ENCODE measurements at regions not wholly inside any gene's neighbourhood (a gene's known extent, or its start where the extent isn't known, plus 50 kb on each side); places are given as distances from the start of the nearest gene placed in this dataset.

GRCh38 chr18:6626457-6626856 is 103.1 kb upstream of the ARHGAP28 start:
- no peaks in the 10 kb centered on the region for H3K36me3 Mint-ChIP-seq
- H3K9me3 Mint-ChIP-seq, result peaks cover 0 to 5% (median 2%) of the 10 kb centered on the region in 3 donors
- no peak overlapping the region for H3K4me3 Mint-ChIP-seq
- no peak overlapping the region for H3K27ac Mint-ChIP-seq
- no peaks in the 10 kb centered on the region for H3K27me3 Mint-ChIP-seq
- no peaks in the 10 kb centered on the region for H3K4me1 Mint-ChIP-seq

- peaks cover 2 to 12% (median 3%) of the 10 kb centered on the region in 3 donors for H3K9me3 Mint-ChIP-seq
- no peak overlapping the region for H3K4me3 Mint-ChIP-seq
- H3K4me1 Mint-ChIP-seq, result no peaks in the 10 kb centered on the region
- no peak overlapping the region for H3K27ac Mint-ChIP-seq
- no peaks in the 10 kb centered on the region for H3K27me3 Mint-ChIP-seq
- H3K36me3 Mint-ChIP-seq, result no peaks in the 10 kb centered on the region
Measured at GRCh38 chr18:6627645-6628044, 101.9 kb upstream of the ARHGAP28 start.

- peaks cover 2 to 14% (median 3%) of the 10 kb centered on the region in 3 donors for H3K9me3 Mint-ChIP-seq
- H3K36me3 Mint-ChIP-seq, result no peaks in the 10 kb centered on the region
- H3K4me1 Mint-ChIP-seq, result no peaks in the 10 kb centered on the region
- no peak overlapping the region for H3K27ac Mint-ChIP-seq
- no peaks in the 10 kb centered on the region for H3K27me3 Mint-ChIP-seq
- H3K4me3 Mint-ChIP-seq, result no peak overlapping the region
Measured at GRCh38 chr18:6628187-6628586, 101.3 kb upstream of the ARHGAP28 start.

GRCh38 chr18:6629635-6630140 is 99.8 kb upstream of the ARHGAP28 start:
- Mint-ChIP-seq H3K27me3 (no peaks in the 10 kb centered on the region), H3K9me3 (peaks cover under 1 to 13% (median 3%) of the 10 kb centered on the region in 3 donors), H3K36me3 (no peaks in the 10 kb centered on the region)

GRCh38 chr18:6633310-6633709 is 96.2 kb upstream of the ARHGAP28 start:
- no peaks in the 10 kb centered on the region for H3K36me3 Mint-ChIP-seq
- no peaks in the 10 kb centered on the region for H3K27me3 Mint-ChIP-seq
- H3K4me3 Mint-ChIP-seq, result no peak overlapping the region
- no peak overlapping the region for H3K27ac Mint-ChIP-seq
- H3K9me3 Mint-ChIP-seq, result peaks cover 0 to 12% (median 3%) of the 10 kb centered on the region in 3 donors
- no peaks in the 10 kb centered on the region for H3K4me1 Mint-ChIP-seq

More at GRCh38 chr18:6629635-6630140, 99.8 kb upstream of the ARHGAP28 start:
- Mint-ChIP-seq H3K4me3 (no peak overlapping the region), H3K27ac (no peak overlapping the region), H3K4me1 (no peaks in the 10 kb centered on the region)

- Mint-ChIP-seq H3K9me3 (peaks cover 0 to 12% (median 3%) of the 10 kb centered on the region in 3 donors), H3K4me1 (no peaks in the 10 kb centered on the region), H3K27ac (no peak overlapping the region), H3K4me3 (no peak overlapping the region), H3K36me3 (no peaks in the 10 kb centered on the region), H3K27me3 (no peaks in the 10 kb centered on the region)
Measured at GRCh38 chr18:6636091-6636490, 93.4 kb upstream of the ARHGAP28 start.

- Mint-ChIP-seq H3K4me1 (no peaks in the 10 kb centered on the region), H3K9me3 (peaks cover 0 to 5% (median 0%) of the 10 kb centered on the region in 3 donors), H3K4me3 (peak overlapping the region in 1 of 4 donors; percentile 39), H3K27me3 (no peaks in the 10 kb centered on the region), H3K27ac (no peak overlapping the region), H3K36me3 (no peaks in the 10 kb centered on the region)
Measured at GRCh38 chr18:6638447-6638846, 91.1 kb upstream of the ARHGAP28 start.

- Mint-ChIP-seq H3K27me3 (no peaks in the 10 kb centered on the region), H3K27ac (no peak overlapping the region), H3K36me3 (no peaks in the 10 kb centered on the region), H3K9me3 (peaks cover 0 to 6% (median 5%) of the 10 kb centered on the region in 3 donors), H3K4me3 (no peak overlapping the region), H3K4me1 (no peaks in the 10 kb centered on the region)
Measured at GRCh38 chr18:6639305-6639704, 90.2 kb upstream of the ARHGAP28 start.

- Mint-ChIP-seq H3K4me1 (no peaks in the 10 kb centered on the region), H3K27me3 (no peaks in the 10 kb centered on the region), H3K4me3 (no peak overlapping the region), H3K27ac (no peak overlapping the region), H3K9me3 (peaks cover 2 to 15% (median 7%) of the 10 kb centered on the region in 3 donors), H3K36me3 (no peaks in the 10 kb centered on the region)
Measured at GRCh38 chr18:6644836-6645627, 84.5 kb upstream of the ARHGAP28 start.

GRCh38 chr18:6646801-6647200 is 82.7 kb upstream of the ARHGAP28 start:
- Mint-ChIP-seq H3K4me1 (no peaks in the 10 kb centered on the region), H3K9me3 (peaks cover 1 to 15% (median 2%) of the 10 kb centered on the region in 3 donors), H3K27ac (peak overlapping the region in 1 of 3 donors; percentile 27)

GRCh38 chr18:6648581-6648980 is 80.9 kb upstream of the ARHGAP28 start:
- peaks cover 2 to 15% (median 4%) of the 10 kb centered on the region in 3 donors for H3K9me3 Mint-ChIP-seq
- no peak overlapping the region for H3K27ac Mint-ChIP-seq
- H3K4me3 Mint-ChIP-seq, result no peak overlapping the region
- no peaks in the 10 kb centered on the region for H3K27me3 Mint-ChIP-seq
- H3K36me3 Mint-ChIP-seq, result no peaks in the 10 kb centered on the region
- H3K4me1 Mint-ChIP-seq, result no peaks in the 10 kb centered on the region

More at GRCh38 chr18:6646801-6647200, 82.7 kb upstream of the ARHGAP28 start:
- H3K27me3 Mint-ChIP-seq, result no peaks in the 10 kb centered on the region
- no peaks in the 10 kb centered on the region for H3K36me3 Mint-ChIP-seq
- no peak overlapping the region for H3K4me3 Mint-ChIP-seq

- H3K27me3 Mint-ChIP-seq, result no peaks in the 10 kb centered on the region
- peaks cover 4 to 8% (median 6%) of the 10 kb centered on the region in 3 donors for H3K9me3 Mint-ChIP-seq
- no peak overlapping the region for H3K27ac Mint-ChIP-seq
- no peak overlapping the region for H3K4me3 Mint-ChIP-seq
- H3K36me3 Mint-ChIP-seq, result no peaks in the 10 kb centered on the region
- no peaks in the 10 kb centered on the region for H3K4me1 Mint-ChIP-seq
Measured at GRCh38 chr18:6649421-6650126, 79.9 kb upstream of the ARHGAP28 start.

- no peaks in the 10 kb centered on the region for H3K36me3 Mint-ChIP-seq
- no peak overlapping the region for H3K4me3 Mint-ChIP-seq
- no peak overlapping the region for H3K27ac Mint-ChIP-seq
- no peaks in the 10 kb centered on the region for H3K4me1 Mint-ChIP-seq
- H3K27me3 Mint-ChIP-seq, result no peaks in the 10 kb centered on the region
- peaks cover 4 to 8% (median 6%) of the 10 kb centered on the region in 3 donors for H3K9me3 Mint-ChIP-seq
Measured at GRCh38 chr18:6650127-6650507, 79.4 kb upstream of the ARHGAP28 start.

GRCh38 chr18:6650747-6651146 is 78.8 kb upstream of the ARHGAP28 start:
- H3K4me3 Mint-ChIP-seq, result no peak overlapping the region

GRCh38 chr18:6652098-6652497 is 77.4 kb upstream of the ARHGAP28 start:
- H3K36me3 Mint-ChIP-seq, result no peaks in the 10 kb centered on the region
- H3K9me3 Mint-ChIP-seq, result peaks cover 5 to 7% (median 5%) of the 10 kb centered on the region in 3 donors
- no peaks in the 10 kb centered on the region for H3K27me3 Mint-ChIP-seq
- H3K27ac Mint-ChIP-seq, result peak overlapping the region in 1 of 3 donors; percentile 55
- no peaks in the 10 kb centered on the region for H3K4me1 Mint-ChIP-seq
- H3K4me3 Mint-ChIP-seq, result peak overlapping the region in 1 of 4 donors; percentile 72

More at GRCh38 chr18:6650747-6651146, 78.8 kb upstream of the ARHGAP28 start:
- Mint-ChIP-seq H3K36me3 (no peaks in the 10 kb centered on the region), H3K27ac (no peak overlapping the region), H3K4me1 (no peaks in the 10 kb centered on the region), H3K27me3 (no peaks in the 10 kb centered on the region), H3K9me3 (peaks cover 5 to 8% (median 6%) of the 10 kb centered on the region in 3 donors)

All from IgD-negative memory B cell (primary cell).